ENCODE measurements at regions not wholly inside any gene's neighbourhood (a gene's known extent, or its start where the extent isn't known, plus 50 kb on each side); places are given as distances from the start of the nearest gene placed in this dataset.

GRCh38 chr1:185631843-185632242 lies 102.3 kb upstream of the HMCN1 start:
- H3K4me1 ChIP-seq (ENCODE audit: control extremely low read depth in 1 of 4, control insufficient read depth in 4 of 4, insufficient read depth in 4 of 4, low read length in 3 of 4): peaks cover 0 to 19% (median 6%) of the 10 kb centered on the region in 4 experiments
- no CpG with 5 or more reads among the region's 1 CpG for WGBS (ENCODE audit: insufficient coverage)

GRCh38 chr1:185627761-185628501 lies 106.3 kb upstream of the HMCN1 start:
- 100% methylated on average over 1 of the region's 2 CpGs for WGBS (ENCODE audit: insufficient coverage)
- no peak for DNase-seq
- peaks cover 0 to 1% (median 0%) of the 10 kb centered on the region in 5 experiments for H3K9me3 ChIP-seq (ENCODE audit: control extremely low read depth in 1 of 5, control insufficient read depth in 4 of 5, insufficient read depth in 2 of 5, low read depth in 1 of 5, low read length in 4 of 5)
- no peaks in the 10 kb centered on the region for H3K36me3 ChIP-seq (ENCODE audit: control insufficient read depth in 4 of 4, insufficient read depth in 4 of 4, low read length in 3 of 4)
- no peak overlapping the region for H3K27ac ChIP-seq (ENCODE audit: insufficient read depth in 1 of 2, low read depth in 1 of 2, low read length in 2 of 2, poor library complexity in 1 of 2, severe bottlenecking in 2 of 2)
- ChIA-PET CTCF (no interaction called here), POLR2A (no interaction called here)
- H3K4me3 ChIP-seq (ENCODE audit: control insufficient read depth in 1 of 7, extremely low read depth in 1 of 7, insufficient read depth in 4 of 7, low read depth in 2 of 7, low read length in 6 of 7): no peak overlapping the region
- H3K27me3 ChIP-seq (replicated peaks in 2 of 5; ENCODE audit: control insufficient read depth in 4 of 5, insufficient read depth in 5 of 5, low read length in 4 of 5): no peaks in the 10 kb centered on the region
- H3K4me1 ChIP-seq (ENCODE audit: control extremely low read depth in 1 of 4, control insufficient read depth in 4 of 4, insufficient read depth in 4 of 4, low read length in 3 of 4): peaks cover 0 to 8% (median 3%) of the 10 kb centered on the region in 4 experiments

More at GRCh38 chr1:185631843-185632242, 102.3 kb upstream of the HMCN1 start:
- Histone ChIP-seq H3K27ac (ENCODE audit: insufficient read depth in 1 of 2, low read depth in 1 of 2, low read length in 2 of 2, poor library complexity in 1 of 2, severe bottlenecking in 2 of 2) (no peak overlapping the region), H3K36me3 (ENCODE audit: control insufficient read depth in 4 of 4, insufficient read depth in 4 of 4, low read length in 3 of 4) (no peaks in the 10 kb centered on the region), H3K4me3 (ENCODE audit: control insufficient read depth in 1 of 7, extremely low read depth in 1 of 7, insufficient read depth in 4 of 7, low read depth in 2 of 7, low read length in 6 of 7) (no peak overlapping the region), H3K27me3 (replicated peaks in 2 of 5; ENCODE audit: control insufficient read depth in 4 of 5, insufficient read depth in 5 of 5, low read length in 4 of 5) (no peaks in the 10 kb centered on the region), H3K9me3 (ENCODE audit: control extremely low read depth in 1 of 5, control insufficient read depth in 4 of 5, insufficient read depth in 2 of 5, low read depth in 1 of 5, low read length in 4 of 5) (peaks cover 0 to 4% (median 0%) of the 10 kb centered on the region in 5 experiments)
- ChIA-PET POLR2A (no interaction called here), CTCF (no interaction called here)
- no peak for DNase-seq

- Histone ChIP-seq H3K27me3 (replicated peaks in 2 of 5; ENCODE audit: control insufficient read depth in 4 of 5, insufficient read depth in 5 of 5, low read length in 4 of 5) (no peaks in the 10 kb centered on the region), H3K36me3 (ENCODE audit: control insufficient read depth in 4 of 4, insufficient read depth in 4 of 4, low read length in 3 of 4) (no peaks in the 10 kb centered on the region), H3K27ac (ENCODE audit: insufficient read depth in 1 of 2, low read depth in 1 of 2, low read length in 2 of 2, poor library complexity in 1 of 2, severe bottlenecking in 2 of 2) (no peak overlapping the region), H3K9me3 (ENCODE audit: control extremely low read depth in 1 of 5, control insufficient read depth in 4 of 5, insufficient read depth in 2 of 5, low read depth in 1 of 5, low read length in 4 of 5) (peaks cover 0 to 1% (median 0%) of the 10 kb centered on the region in 5 experiments), H3K4me1 (ENCODE audit: control extremely low read depth in 1 of 4, control insufficient read depth in 4 of 4, insufficient read depth in 4 of 4, low read length in 3 of 4) (peaks cover 0 to 1% (median 0%) of the 10 kb centered on the region in 4 experiments), H3K4me3 (ENCODE audit: control insufficient read depth in 1 of 7, extremely low read depth in 1 of 7, insufficient read depth in 4 of 7, low read depth in 2 of 7, low read length in 6 of 7) (no peak overlapping the region)
- ChIA-PET CTCF (no interaction called here), POLR2A (no interaction called here)
- 100% methylated on average over 1 of the region's 3 CpGs for WGBS (ENCODE audit: insufficient coverage)
- no peak for DNase-seq
Measured at GRCh38 chr1:185627171-185627570, 107.0 kb upstream of the HMCN1 start.

- ChIA-PET CTCF (no interaction called here), POLR2A (no interaction called here)
- Histone ChIP-seq H3K27ac (ENCODE audit: insufficient read depth in 1 of 2, low read depth in 1 of 2, low read length in 2 of 2, poor library complexity in 1 of 2, severe bottlenecking in 2 of 2) (no peak overlapping the region), H3K9me3 (ENCODE audit: control extremely low read depth in 1 of 5, control insufficient read depth in 4 of 5, insufficient read depth in 2 of 5, low read depth in 1 of 5, low read length in 4 of 5) (peaks cover 0 to 1% (median 0%) of the 10 kb centered on the region in 5 experiments), H3K4me3 (ENCODE audit: control insufficient read depth in 1 of 7, extremely low read depth in 1 of 7, insufficient read depth in 4 of 7, low read depth in 2 of 7, low read length in 6 of 7) (no peak overlapping the region), H3K36me3 (ENCODE audit: control insufficient read depth in 4 of 4, insufficient read depth in 4 of 4, low read length in 3 of 4) (no peaks in the 10 kb centered on the region), H3K27me3 (replicated peaks in 2 of 5; ENCODE audit: control insufficient read depth in 4 of 5, insufficient read depth in 5 of 5, low read length in 4 of 5) (no peaks in the 10 kb centered on the region), H3K4me1 (ENCODE audit: control extremely low read depth in 1 of 4, control insufficient read depth in 4 of 4, insufficient read depth in 4 of 4, low read length in 3 of 4) (no peaks in the 10 kb centered on the region)
- DNase-seq: no peak
- 100% methylated on average over 1 of the region's 3 CpGs for WGBS (ENCODE audit: insufficient coverage)
Measured at GRCh38 chr1:185626344-185626743, 107.8 kb upstream of the HMCN1 start.

GRCh38 chr1:185610954-185611353 lies 123.2 kb upstream of the HMCN1 start:
- POLR2A ChIA-PET: no interaction called here
- CTCF ChIA-PET: no interaction called here
- DNase-seq: no peak
- H3K4me3 ChIP-seq (ENCODE audit: control insufficient read depth in 1 of 7, extremely low read depth in 1 of 7, insufficient read depth in 4 of 7, low read depth in 2 of 7, low read length in 6 of 7): no peak overlapping the region
- H3K9me3 ChIP-seq (ENCODE audit: control extremely low read depth in 1 of 5, control insufficient read depth in 4 of 5, insufficient read depth in 2 of 5, low read depth in 1 of 5, low read length in 4 of 5): peaks cover 0 to 4% (median 3%) of the 10 kb centered on the region in 5 experiments
- H3K4me1 ChIP-seq (ENCODE audit: control extremely low read depth in 1 of 4, control insufficient read depth in 4 of 4, insufficient read depth in 4 of 4, low read length in 3 of 4): no peaks in the 10 kb centered on the region
- H3K27ac ChIP-seq (ENCODE audit: insufficient read depth in 1 of 2, low read depth in 1 of 2, low read length in 2 of 2, poor library complexity in 1 of 2, severe bottlenecking in 2 of 2): no peak overlapping the region
- H3K27me3 ChIP-seq (replicated peaks in 2 of 5; ENCODE audit: control insufficient read depth in 4 of 5, insufficient read depth in 5 of 5, low read length in 4 of 5): no peaks in the 10 kb centered on the region
- no peaks in the 10 kb centered on the region for H3K36me3 ChIP-seq (ENCODE audit: control insufficient read depth in 4 of 4, insufficient read depth in 4 of 4, low read length in 3 of 4)

GRCh38 chr1:185608177-185608576 lies 126.0 kb upstream of the HMCN1 start:
- CTCF ChIA-PET: no interaction called here
- peak in 2 of 3 donors; percentile 15 to 41 for DNase-seq
- POLR2A ChIA-PET: no interaction called here

GRCh38 chr1:185603158-185603557 lies 131.0 kb upstream of the HMCN1 start:
- Histone ChIP-seq H3K27ac (ENCODE audit: insufficient read depth in 1 of 2, low read depth in 1 of 2, low read length in 2 of 2, poor library complexity in 1 of 2, severe bottlenecking in 2 of 2) (no peak overlapping the region), H3K4me3 (ENCODE audit: control insufficient read depth in 1 of 7, extremely low read depth in 1 of 7, insufficient read depth in 4 of 7, low read depth in 2 of 7, low read length in 6 of 7) (no peak overlapping the region), H3K4me1 (ENCODE audit: control extremely low read depth in 1 of 4, control insufficient read depth in 4 of 4, insufficient read depth in 4 of 4, low read length in 3 of 4) (peaks cover 0 to 7% (median 2%) of the 10 kb centered on the region in 4 experiments), H3K9me3 (ENCODE audit: control extremely low read depth in 1 of 5, control insufficient read depth in 4 of 5, insufficient read depth in 2 of 5, low read depth in 1 of 5, low read length in 4 of 5) (peaks cover 0 to under 1% (median 0%) of the 10 kb centered on the region in 5 experiments), H3K36me3 (ENCODE audit: control insufficient read depth in 4 of 4, insufficient read depth in 4 of 4, low read length in 3 of 4) (no peaks in the 10 kb centered on the region), H3K27me3 (replicated peaks in 2 of 5; ENCODE audit: control insufficient read depth in 4 of 5, insufficient read depth in 5 of 5, low read length in 4 of 5) (no peaks in the 10 kb centered on the region)
- ChIA-PET CTCF (no interaction called here), POLR2A (no interaction called here)
- DNase-seq: peak in 1 of 3 donors; percentile 10
- 100% methylated on average over 4 of the region's 4 CpGs for WGBS (ENCODE audit: insufficient coverage)

More at GRCh38 chr1:185608177-185608576, 126.0 kb upstream of the HMCN1 start:
- no peaks in the 10 kb centered on the region for H3K36me3 ChIP-seq (ENCODE audit: control insufficient read depth in 4 of 4, insufficient read depth in 4 of 4, low read length in 3 of 4)
- H3K4me3 ChIP-seq (ENCODE audit: control insufficient read depth in 1 of 7, extremely low read depth in 1 of 7, insufficient read depth in 4 of 7, low read depth in 2 of 7, low read length in 6 of 7): no peak overlapping the region
- no peak overlapping the region for H3K27ac ChIP-seq (ENCODE audit: insufficient read depth in 1 of 2, low read depth in 1 of 2, low read length in 2 of 2, poor library complexity in 1 of 2, severe bottlenecking in 2 of 2)
- 0% methylated on average over 1 of the region's 5 CpGs for WGBS (ENCODE audit: insufficient coverage)
- H3K9me3 ChIP-seq (ENCODE audit: control extremely low read depth in 1 of 5, control insufficient read depth in 4 of 5, insufficient read depth in 2 of 5, low read depth in 1 of 5, low read length in 4 of 5): peaks cover 0 to 4% (median 0%) of the 10 kb centered on the region in 5 experiments
- no peaks in the 10 kb centered on the region for H3K27me3 ChIP-seq (replicated peaks in 2 of 5; ENCODE audit: control insufficient read depth in 4 of 5, insufficient read depth in 5 of 5, low read length in 4 of 5)
- H3K4me1 ChIP-seq (ENCODE audit: control extremely low read depth in 1 of 4, control insufficient read depth in 4 of 4, insufficient read depth in 4 of 4, low read length in 3 of 4): no peaks in the 10 kb centered on the region
